SH-SY5Y (cell line): ENCODE measurements at regions not wholly inside any gene's neighbourhood (a gene's known extent, or its start where the extent isn't known, plus 50 kb on each side); places are given as distances from the start of the nearest gene placed in this dataset.

Experiments
- GATA2 ChIP-seq: IDR thresholded peaks from 2 replicates; pipeline ENCODE4 v1.6.1; 2011; ENCODE audit warnings: mild to moderate bottlenecking, low read depth, low read length
- GATA3 ChIP-seq: IDR thresholded peaks from 2 replicates; pipeline ENCODE4 v1.6.1; 2011; ENCODE audit warnings: low read depth, mild to moderate bottlenecking, low read length, moderate library complexity

DNA sequence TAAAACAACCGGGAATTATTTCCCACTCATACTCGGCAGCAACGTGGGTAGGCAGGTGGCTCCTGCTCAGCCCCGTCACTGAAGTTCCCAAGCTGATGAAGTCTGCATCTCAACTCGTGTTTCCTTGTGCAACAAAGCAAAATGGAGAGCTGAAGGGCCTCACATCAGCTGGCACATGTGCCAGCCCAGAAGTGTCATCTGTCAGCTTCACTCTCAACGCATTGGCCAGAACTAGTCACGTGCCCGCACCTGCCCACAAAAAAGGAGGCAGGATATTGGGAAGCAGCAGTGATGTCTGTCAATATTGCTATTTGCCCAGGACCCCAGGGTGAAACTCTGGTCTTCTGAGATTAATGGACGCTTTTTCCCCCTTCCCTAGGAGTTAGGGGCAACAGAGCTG, 344.0 kb downstream of the BCL11B start:
- TF ChIP-seq GATA2, result no peak
- no peak for TF ChIP-seq GATA3
